ENCODE measurements at regions not wholly inside any gene's neighbourhood (a gene's known extent, or its start where the extent isn't known, plus 50 kb on each side); places are given as distances from the start of the nearest gene placed in this dataset.

- TF ChIP-seq CTCF (IDR thresholded peaks at IDR 0.05; ENCODE audit: extremely low read depth, missing control alignments), result no peak
- DNase-seq (ENCODE audit: low spot score), result no peak
Measured at GRCh38 chr5:67249590-67249895, 52.9 kb upstream of the CD180 start.

- TF ChIP-seq CTCF (IDR thresholded peaks at IDR 0.05; ENCODE audit: extremely low read depth, missing control alignments), result no peak
- no peak for DNase-seq (ENCODE audit: low spot score)
Measured at GRCh38 chr5:67248703-67249589, 52.3 kb upstream of the CD180 start.

GRCh38 chr5:67246546-67247268 lies 50.1 kb upstream of the CD180 start:
- DNase-seq (ENCODE audit: low spot score), result no peak
- no peak for TF ChIP-seq CTCF (IDR thresholded peaks at IDR 0.05; ENCODE audit: extremely low read depth, missing control alignments)

All from GM20000 (cell line).